ENCODE measurements at regions not wholly inside any gene's neighbourhood (a gene's known extent, or its start where the extent isn't known, plus 50 kb on each side); places are given as distances from the start of the nearest gene placed in this dataset.

GRCh38 chr2:8260213-8260612 lies 421.6 kb upstream of the ID2 start:
- WGBS (ENCODE audit: insufficient coverage, low lambda C conversion rate) = no CpG with 5 or more reads among the region's 11 CpGs
- Histone ChIP-seq H3K4me1 (ENCODE audit: control insufficient read depth, insufficient read depth, low read length) (peaks cover 6% of the 10 kb centered on the region), H3K36me3 (ENCODE audit: control insufficient read depth, insufficient read depth, low read length) (no peaks in the 10 kb centered on the region), H3K27ac (ENCODE audit: low read length) (no peak overlapping the region), H3K4me3 (ENCODE audit: low read length) (no peak overlapping the region), H3K9me3 (ENCODE audit: control insufficient read depth, low read depth, low read length) (no peaks in the 10 kb centered on the region), H3K27me3 (ENCODE audit: control insufficient read depth, insufficient read depth, low read length) (no peaks in the 10 kb centered on the region)
- DNase-seq = no peak

GRCh38 chr2:8263901-8264300 lies 418.0 kb upstream of the ID2 start:
- no peaks in the 10 kb centered on the region for H3K36me3 ChIP-seq (ENCODE audit: control insufficient read depth, insufficient read depth, low read length)
- no peaks in the 10 kb centered on the region for H3K27me3 ChIP-seq (ENCODE audit: control insufficient read depth, insufficient read depth, low read length)
- H3K4me3 ChIP-seq (ENCODE audit: low read length) = no peak overlapping the region
- no CpG with 5 or more reads among the region's 4 CpGs for WGBS (ENCODE audit: insufficient coverage, low lambda C conversion rate)
- no peak for DNase-seq
- no peak overlapping the region for H3K27ac ChIP-seq (ENCODE audit: low read length)
- H3K9me3 ChIP-seq (ENCODE audit: control insufficient read depth, low read depth, low read length) = no peaks in the 10 kb centered on the region
- no peaks in the 10 kb centered on the region for H3K4me1 ChIP-seq (ENCODE audit: control insufficient read depth, insufficient read depth, low read length)

GRCh38 chr2:8264981-8265380 lies 416.9 kb upstream of the ID2 start:
- no CpG with 5 or more reads among the region's 3 CpGs for WGBS (ENCODE audit: insufficient coverage, low lambda C conversion rate)
- DNase-seq = no peak

GRCh38 chr2:8265476-8266226 lies 416.2 kb upstream of the ID2 start:
- Histone ChIP-seq H3K4me3 (ENCODE audit: low read length) (no peak overlapping the region), H3K27ac (ENCODE audit: low read length) (no peak overlapping the region), H3K27me3 (ENCODE audit: control insufficient read depth, insufficient read depth, low read length) (no peaks in the 10 kb centered on the region), H3K4me1 (ENCODE audit: control insufficient read depth, insufficient read depth, low read length) (no peaks in the 10 kb centered on the region), H3K9me3 (ENCODE audit: control insufficient read depth, low read depth, low read length) (no peaks in the 10 kb centered on the region), H3K36me3 (ENCODE audit: control insufficient read depth, insufficient read depth, low read length) (no peaks in the 10 kb centered on the region)
- WGBS (ENCODE audit: insufficient coverage, low lambda C conversion rate) = 80% methylated on average over 1 of the region's 5 CpGs
- DNase-seq = no peak

More at GRCh38 chr2:8264981-8265380, 416.9 kb upstream of the ID2 start:
- Histone ChIP-seq H3K27me3 (ENCODE audit: control insufficient read depth, insufficient read depth, low read length) (no peaks in the 10 kb centered on the region), H3K4me1 (ENCODE audit: control insufficient read depth, insufficient read depth, low read length) (no peaks in the 10 kb centered on the region), H3K4me3 (ENCODE audit: low read length) (no peak overlapping the region), H3K27ac (ENCODE audit: low read length) (no peak overlapping the region), H3K36me3 (ENCODE audit: control insufficient read depth, insufficient read depth, low read length) (no peaks in the 10 kb centered on the region), H3K9me3 (ENCODE audit: control insufficient read depth, low read depth, low read length) (no peaks in the 10 kb centered on the region)

GRCh38 chr2:8266563-8266962 lies 415.3 kb upstream of the ID2 start:
- Histone ChIP-seq H3K4me3 (ENCODE audit: low read length) (no peak overlapping the region), H3K27me3 (ENCODE audit: control insufficient read depth, insufficient read depth, low read length) (no peaks in the 10 kb centered on the region), H3K27ac (ENCODE audit: low read length) (no peak overlapping the region), H3K9me3 (ENCODE audit: control insufficient read depth, low read depth, low read length) (no peaks in the 10 kb centered on the region), H3K36me3 (ENCODE audit: control insufficient read depth, insufficient read depth, low read length) (no peaks in the 10 kb centered on the region), H3K4me1 (ENCODE audit: control insufficient read depth, insufficient read depth, low read length) (no peaks in the 10 kb centered on the region)
- no peak for DNase-seq
- 100% methylated on average over 1 of the region's 3 CpGs for WGBS (ENCODE audit: insufficient coverage, low lambda C conversion rate)

- H3K27ac ChIP-seq (ENCODE audit: low read length) = no peak overlapping the region
- no CpG with 5 or more reads among the region's 3 CpGs for WGBS (ENCODE audit: insufficient coverage, low lambda C conversion rate)
- no peaks in the 10 kb centered on the region for H3K4me1 ChIP-seq (ENCODE audit: control insufficient read depth, insufficient read depth, low read length)
- DNase-seq = no peak
- no peaks in the 10 kb centered on the region for H3K9me3 ChIP-seq (ENCODE audit: control insufficient read depth, low read depth, low read length)
- H3K4me3 ChIP-seq (ENCODE audit: low read length) = no peak overlapping the region
- H3K27me3 ChIP-seq (ENCODE audit: control insufficient read depth, insufficient read depth, low read length) = no peaks in the 10 kb centered on the region
- no peaks in the 10 kb centered on the region for H3K36me3 ChIP-seq (ENCODE audit: control insufficient read depth, insufficient read depth, low read length)
Measured at GRCh38 chr2:8267048-8267447, 414.8 kb upstream of the ID2 start.

GRCh38 chr2:8267721-8268120 lies 414.1 kb upstream of the ID2 start:
- no peaks in the 10 kb centered on the region for H3K36me3 ChIP-seq (ENCODE audit: control insufficient read depth, insufficient read depth, low read length)
- no peaks in the 10 kb centered on the region for H3K9me3 ChIP-seq (ENCODE audit: control insufficient read depth, low read depth, low read length)
- no peak overlapping the region for H3K27ac ChIP-seq (ENCODE audit: low read length)
- no peak overlapping the region for H3K4me3 ChIP-seq (ENCODE audit: low read length)
- no peak for DNase-seq
- whole genome bisulfite sequencing (ENCODE audit: insufficient coverage, low lambda C conversion rate) = no CpG with 5 or more reads among the region's 3 CpGs
- no peaks in the 10 kb centered on the region for H3K4me1 ChIP-seq (ENCODE audit: control insufficient read depth, insufficient read depth, low read length)
- H3K27me3 ChIP-seq (ENCODE audit: control insufficient read depth, insufficient read depth, low read length) = no peaks in the 10 kb centered on the region

GRCh38 chr2:8268172-8268783 lies 413.6 kb upstream of the ID2 start:
- Histone ChIP-seq H3K27ac (ENCODE audit: low read length) (no peak overlapping the region), H3K9me3 (ENCODE audit: control insufficient read depth, low read depth, low read length) (no peaks in the 10 kb centered on the region), H3K4me3 (ENCODE audit: low read length) (no peak overlapping the region), H3K36me3 (ENCODE audit: control insufficient read depth, insufficient read depth, low read length) (no peaks in the 10 kb centered on the region), H3K27me3 (ENCODE audit: control insufficient read depth, insufficient read depth, low read length) (no peaks in the 10 kb centered on the region), H3K4me1 (ENCODE audit: control insufficient read depth, insufficient read depth, low read length) (no peaks in the 10 kb centered on the region)
- no peak for DNase-seq
- WGBS (ENCODE audit: insufficient coverage, low lambda C conversion rate) = 90% methylated on average over 2 of the region's 8 CpGs

GRCh38 chr2:8270699-8271098 lies 411.2 kb upstream of the ID2 start:
- no peak overlapping the region for H3K27ac ChIP-seq (ENCODE audit: low read length)
- no peaks in the 10 kb centered on the region for H3K36me3 ChIP-seq (ENCODE audit: control insufficient read depth, insufficient read depth, low read length)
- DNase-seq = no peak
- H3K27me3 ChIP-seq (ENCODE audit: control insufficient read depth, insufficient read depth, low read length) = no peaks in the 10 kb centered on the region
- no peaks in the 10 kb centered on the region for H3K9me3 ChIP-seq (ENCODE audit: control insufficient read depth, low read depth, low read length)
- H3K4me1 ChIP-seq (ENCODE audit: control insufficient read depth, insufficient read depth, low read length) = no peaks in the 10 kb centered on the region
- H3K4me3 ChIP-seq (ENCODE audit: low read length) = no peak overlapping the region

- no peak overlapping the region for H3K4me3 ChIP-seq (ENCODE audit: low read length)
- WGBS (ENCODE audit: insufficient coverage, low lambda C conversion rate) = no CpG with 5 or more reads among the region's 3 CpGs
- H3K9me3 ChIP-seq (ENCODE audit: control insufficient read depth, low read depth, low read length) = no peaks in the 10 kb centered on the region
- no peak for DNase-seq
- H3K27me3 ChIP-seq (ENCODE audit: control insufficient read depth, insufficient read depth, low read length) = no peaks in the 10 kb centered on the region
- no peak overlapping the region for H3K27ac ChIP-seq (ENCODE audit: low read length)
- no peaks in the 10 kb centered on the region for H3K36me3 ChIP-seq (ENCODE audit: control insufficient read depth, insufficient read depth, low read length)
- H3K4me1 ChIP-seq (ENCODE audit: control insufficient read depth, insufficient read depth, low read length) = no peaks in the 10 kb centered on the region
Measured at GRCh38 chr2:8271461-8271860, 410.4 kb upstream of the ID2 start.

GRCh38 chr2:8276026-8276425 lies 405.8 kb upstream of the ID2 start:
- DNase-seq = no peak
- Histone ChIP-seq H3K4me3 (ENCODE audit: low read length) (no peak overlapping the region), H3K36me3 (ENCODE audit: control insufficient read depth, insufficient read depth, low read length) (no peaks in the 10 kb centered on the region), H3K27me3 (ENCODE audit: control insufficient read depth, insufficient read depth, low read length) (no peaks in the 10 kb centered on the region), H3K27ac (ENCODE audit: low read length) (no peak overlapping the region), H3K9me3 (ENCODE audit: control insufficient read depth, low read depth, low read length) (no peaks in the 10 kb centered on the region), H3K4me1 (ENCODE audit: control insufficient read depth, insufficient read depth, low read length) (peaks cover 1% of the 10 kb centered on the region)
- WGBS (ENCODE audit: insufficient coverage, low lambda C conversion rate) = no CpG with 5 or more reads among the region's 4 CpGs
